HepG2 (cell line): ENCODE measurements at regions not wholly inside any gene's neighbourhood (a gene's known extent, or its start where the extent isn't known, plus 50 kb on each side); places are given as distances from the start of the nearest gene placed in this dataset.

ENCODE experiments used
- AHDC1 ChIP-seq: sonication (generic); formaldehyde crosslinking; IDR thresholded peaks from 2 replicates; pipeline ENCODE4 v1.5.1; 2020; ENCODE audit warnings: mild to moderate bottlenecking, missing genetic modification reagents, borderline replicate concordance
- CREB1 ChIP-seq, 2 experiments: fragments of 450-650 bp in 1 of 2; IDR thresholded peaks; 2 replicates each; pipeline ENCODE4 v1.6.1; 2016 to 2017; ENCODE audit warnings: control low read depth in 1 of 2, mild to moderate bottlenecking in 1 of 2, missing compliant biosample characterization in 1 of 2, missing genetic modification characterization in 1 of 2
- FOXA1 ChIP-seq, 2 experiments: fragments of 450-650 bp in 1 of 2; sonication (generic) in 1 of 2; formaldehyde crosslinking in 1 of 2; IDR thresholded peaks; 2 replicates each; pipeline versions ENCODE4 v1.4.0 to v1.6.1; 2016 to 2020; ENCODE audit warnings: missing genetic modification reagents in 1 of 2
- GFI1 ChIP-seq: sonication (generic); formaldehyde crosslinking; IDR thresholded peaks from 2 replicates; pipeline ENCODE4 v1.5.0; 2020; ENCODE audit warnings: missing genetic modification reagents, mild to moderate bottlenecking, borderline replicate concordance
- HMG20B ChIP-seq: conservative IDR thresholded peaks from 2 replicates; pipeline ENCODE4 v1.6.1; 2016; ENCODE audit warnings: missing genetic modification reagents, missing compliant biosample characterization
- KLF16 ChIP-seq, 2 experiments: sonication (generic) in 1 of 2; formaldehyde crosslinking in 1 of 2; IDR thresholded peaks; 2 replicates each; pipeline versions ENCODE4 v1.6.1 to v1.8.0; 2016 to 2023; ENCODE audit warnings: missing genetic modification reagents in 2 of 2, missing compliant biosample characterization in 1 of 2
- NCOA2 ChIP-seq: sonication (generic); formaldehyde crosslinking; IDR thresholded peaks from 2 replicates; pipeline ENCODE4 v1.8.0; 2022; ENCODE audit warnings: inconsistent platforms
- PAXIP1 ChIP-seq: sonication (generic); formaldehyde crosslinking; conservative IDR thresholded peaks from 2 replicates; pipeline ENCODE4 v1.4.0; 2020; ENCODE audit warnings: mild to moderate bottlenecking, missing genetic modification reagents, moderate library complexity
- POLR2A ChIP-seq, 2 experiments: IDR thresholded peaks; 2 replicates each; pipeline ENCODE4 v1.6.1; 2011; ENCODE audit warnings: low read depth in 2 of 2, low read length in 2 of 2, mild to moderate bottlenecking in 1 of 2, moderate library complexity in 1 of 2; ENCODE audit not compliant: insufficient read depth in 1 of 2
- RXRA ChIP-seq: sonication (generic); formaldehyde crosslinking; IDR thresholded peaks from 2 replicates; pipeline ENCODE4 v1.5.1; 2020; ENCODE audit warnings: missing genetic modification reagents
- SNAPC2 ChIP-seq: sonication (generic); formaldehyde crosslinking; IDR thresholded peaks from 2 replicates; pipeline ENCODE4 v1.8.1; 2022; ENCODE audit warnings: mild to moderate bottlenecking, missing genetic modification reagents
- TBP ChIP-seq: sonication (generic); formaldehyde crosslinking; IDR thresholded peaks from 2 replicates; pipeline ENCODE4 v1.5.0; 2020; ENCODE audit warnings: missing genetic modification reagents
- TGIF2 ChIP-seq: IDR thresholded peaks from 2 replicates; pipeline ENCODE4 v1.6.1; 2016; ENCODE audit warnings: control low read depth, missing compliant biosample characterization
- ZNF589 ChIP-seq: sonication (generic); formaldehyde crosslinking; conservative IDR thresholded peaks from 2 replicates; pipeline ENCODE4 v1.8.0; 2022; ENCODE audit warnings: mild to moderate bottlenecking, moderate library complexity, missing genetic modification reagents
- ZNF776 ChIP-seq: sonication (generic); formaldehyde crosslinking; IDR thresholded peaks from 2 replicates; pipeline ENCODE4 v1.4.0; 2020; ENCODE audit warnings: mild to moderate bottlenecking, missing genetic modification reagents
- TF ChIP-seq, protein P1 (sequence below): sonication (generic); formaldehyde crosslinking; IDR thresholded peaks from 2 replicates; pipeline ENCODE4 v1.8.0; 2022; ENCODE audit warnings: low read depth, missing genetic modification reagents

GRCh38 chr6:1251198-1252155 lies 60.4 kb upstream of the FOXQ1 start (continued):
- TF ChIP-seq, protein P1, sequence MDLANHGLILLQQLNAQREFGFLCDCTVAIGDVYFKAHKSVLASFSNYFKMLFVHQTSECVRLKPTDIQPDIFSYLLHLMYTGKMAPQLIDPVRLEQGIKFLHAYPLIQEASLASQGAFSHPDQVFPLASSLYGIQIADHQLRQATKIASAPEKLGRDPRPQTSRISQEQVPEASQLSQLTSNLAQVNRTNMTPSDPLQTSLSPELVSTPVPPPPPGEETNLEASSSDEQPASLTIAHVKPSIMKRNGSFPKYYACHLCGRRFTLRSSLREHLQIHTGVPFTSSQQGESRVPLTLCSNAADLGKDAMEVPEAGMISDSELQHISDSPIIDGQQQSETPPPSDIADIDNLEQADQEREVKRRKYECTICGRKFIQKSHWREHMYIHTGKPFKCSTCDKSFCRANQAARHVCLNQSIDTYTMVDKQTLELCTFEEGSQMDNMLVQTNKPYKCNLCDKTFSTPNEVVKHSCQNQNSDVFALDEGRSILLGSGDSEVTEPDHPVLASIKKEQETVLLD (CRISPR knock-in tag), result no peak
- TF ChIP-seq HMG20B (CRISPR knock-in tag), result no peak
- TF ChIP-seq CREB1 (IDR thresholded peaks at IDR 0.05), result no peak
- TF ChIP-seq CREB1 (CRISPR knock-in tag; IDR thresholded peaks at IDR 0.05), result peak; percentile 17; the same call in 1 of the 2 replicates
- no peak for TF ChIP-seq TBP (CRISPR knock-in tag)
- no peak for TF ChIP-seq SNAPC2 (CRISPR knock-in tag)
- peak; percentile 68 for TF ChIP-seq PAXIP1 (CRISPR knock-in tag)
- no peak for TF ChIP-seq ZNF776 (CRISPR knock-in tag)
- TF ChIP-seq NCOA2 (CRISPR knock-in tag), result peak; percentile 71; the same call in 1 of the 2 replicates
- peak; percentile 68; the same call in 1 of the 2 replicates for TF ChIP-seq AHDC1 (CRISPR knock-in tag)
- TF ChIP-seq RXRA, result 0 out of 2 replicates have a peak, but pooled peaks have one; percentile 20
- TF ChIP-seq POLR2A (IDR thresholded peaks at IDR 0.05; ENCODE audit: insufficient read depth in 1 of 2, low read depth in 2 of 2, low read length in 2 of 2), result no peak
- no peak for TF ChIP-seq KLF16 (CRISPR knock-in tag; IDR thresholded peaks at IDR 0.05)
- no peak for TF ChIP-seq GFI1
- TF ChIP-seq TGIF2, result no peak
- no peak for TF ChIP-seq FOXA1 (IDR thresholded peaks at IDR 0.05)
- TF ChIP-seq FOXA1 (CRISPR knock-in tag; IDR thresholded peaks at IDR 0.05), result peak; percentile 79
- no peak for TF ChIP-seq ZNF589 (CRISPR knock-in tag)
